ENCODE measurements at regions not wholly inside any gene's neighbourhood (a gene's known extent, or its start where the extent isn't known, plus 50 kb on each side); places are given as distances from the start of the nearest gene placed in this dataset.

GRCh38 chr16:64626776-64627175 is 495.1 kb downstream of the CDH11 start:
- Histone ChIP-seq H2AFZ (ENCODE audit: low read length) (no peak overlapping the region), H4K8ac (replicated peaks; ENCODE audit: insufficient read length, low read depth, low read length) (no peak overlapping the region)
- H3K4me1 Mint-ChIP-seq: no peaks in the 10 kb centered on the region

More at GRCh38 chr16:64626776-64627175, 495.1 kb downstream of the CDH11 start:
- no peak overlapping the region for H2BK20ac ChIP-seq (ENCODE audit: low read depth, low read length, poor library complexity, severe bottlenecking)
- no peak for DNase-seq
- H3K27ac ChIP-seq (ENCODE audit: insufficient read length, low read depth, low read length): no peak overlapping the region
- H3T11ph ChIP-seq (ENCODE audit: low read length): no peak overlapping the region
- no peaks in the 10 kb centered on the region for H3K9me3 ChIP-seq (ENCODE audit: control insufficient read depth, low read depth, low read length)
- no peak overlapping the region for H3K4ac ChIP-seq (ENCODE audit: low read depth, low read length)
- H3K56ac ChIP-seq (ENCODE audit: insufficient read length, low read depth, low read length): no peak overlapping the region
- no peak overlapping the region for H3K14ac ChIP-seq (ENCODE audit: insufficient read depth, low read length)
- H3K23me2 ChIP-seq (ENCODE audit: insufficient read length, low read depth, low read length, poor library complexity, severe bottlenecking): no peaks in the 10 kb centered on the region
- no peak overlapping the region for H2BK120ac ChIP-seq (ENCODE audit: low read depth, low read length, poor library complexity, severe bottlenecking)
- H2AK5ac ChIP-seq (ENCODE audit: insufficient read length, low read length): no peak overlapping the region
- TF ChIP-seq CTCF (conservative IDR thresholded peaks at IDR 0.05): no peak
- H3K23ac ChIP-seq (ENCODE audit: insufficient read length, low read depth, low read length): no peak overlapping the region
- no peaks in the 10 kb centered on the region for H3K36me3 Mint-ChIP-seq (ENCODE audit: insufficient read depth in 1 of 3, low read depth in 3 of 3)
- H4K91ac ChIP-seq (ENCODE audit: insufficient read length, low read depth, low read length): no peak overlapping the region
- no peaks in the 10 kb centered on the region for H3K27me3 ChIP-seq (ENCODE audit: insufficient read depth, low read length)
- no peaks in the 10 kb centered on the region; a peak in 1 of 5 replicates for H3K9me3 Mint-ChIP-seq
- H3K4me3 Mint-ChIP-seq: no peak overlapping the region
- H2BK15ac ChIP-seq (ENCODE audit: low read depth, low read length): no peak overlapping the region
- H3K79me1 ChIP-seq (ENCODE audit: insufficient read depth, low read depth, low read length, poor library complexity, severe bottlenecking): no peaks in the 10 kb centered on the region
- H2BK12ac ChIP-seq (ENCODE audit: insufficient read length, low read depth, low read length): no peak overlapping the region
- H3K18ac ChIP-seq (ENCODE audit: insufficient read length, low read depth, low read length): no peak overlapping the region
- no CpG with 5 or more reads among the region's 2 CpGs for WGBS (ENCODE audit: extremely low coverage, insufficient read length, low lambda C conversion rate)
- H3K27ac Mint-ChIP-seq: no peak overlapping the region; a peak in 1 of 7 replicates
- H3K4me1 ChIP-seq (ENCODE audit: insufficient read depth, low read length): no peaks in the 10 kb centered on the region
- H3K9ac ChIP-seq (ENCODE audit: extremely low read depth, insufficient read length, low read length): no peak overlapping the region
- H2BK5ac ChIP-seq (ENCODE audit: insufficient read length, low read length): no peak overlapping the region
- no peaks in the 10 kb centered on the region for H3K79me2 ChIP-seq (ENCODE audit: insufficient read depth, low read length)
- no peak overlapping the region for H4K5ac ChIP-seq (ENCODE audit: insufficient read length, low read depth, low read length)
- no peak overlapping the region for H3K4me2 ChIP-seq (ENCODE audit: insufficient read depth, insufficient read length, low read length)
- H4K20me1 ChIP-seq (ENCODE audit: control insufficient read depth, insufficient read depth, insufficient read length): no peaks in the 10 kb centered on the region
- no peaks in the 10 kb centered on the region for H3K27me3 Mint-ChIP-seq (ENCODE audit: low read depth)

Data from H9 (cell line).